GM21381 (cell line): ENCODE measurements at regions not wholly inside any gene's neighbourhood (a gene's known extent, or its start where the extent isn't known, plus 50 kb on each side); places are given as distances from the start of the nearest gene placed in this dataset.

Experiments used
- ATAC-seq: cut with Tn5 transposase; IDR thresholded peaks from one replicate; pipeline ENCODE4 v1.9.1; 2021; ENCODE audit warnings: mild to moderate bottlenecking, moderate library complexity; ENCODE audit not compliant: unreplicated experiment

- ATAC-seq = no peak
Observed at GRCh38 chr4:187215438-187215837, 491.8 kb upstream of the FAT1 start.

GRCh38 chr4:187218705-187219245 lies 495.1 kb upstream of the FAT1 start:
- no peak for ATAC-seq

GRCh38 chr4:187224560-187224959 lies 500.9 kb upstream of the FAT1 start:
- ATAC-seq = no peak

GRCh38 chr4:187227907-187228704 lies 504.4 kb upstream of the FAT1 start:
- ATAC-seq = no peak

- no peak for ATAC-seq
Observed at GRCh38 chr4:187232196-187232595, 508.5 kb upstream of the FAT1 start.

GRCh38 chr4:187232796-187233195 lies 509.1 kb upstream of the FAT1 start:
- no peak for ATAC-seq

- no peak for ATAC-seq
Observed at GRCh38 chr4:187235456-187236170, 512.0 kb upstream of the FAT1 start.

- no peak for ATAC-seq
Observed at GRCh38 chr4:187236209-187236890, 512.7 kb upstream of the FAT1 start.

- ATAC-seq = no peak
Observed at GRCh38 chr4:187238646-187239045, 515.0 kb upstream of the FAT1 start.

- ATAC-seq = no peak
Observed at GRCh38 chr4:187251896-187252295, 528.2 kb upstream of the FAT1 start.

- ATAC-seq = no peak
Observed at GRCh38 chr4:187256897-187257296, 533.2 kb upstream of the FAT1 start.

GRCh38 chr4:187258651-187259401 lies 535.2 kb upstream of the FAT1 start:
- ATAC-seq = no peak

GRCh38 chr4:187268940-187269339 lies 545.3 kb upstream of the FAT1 start:
- ATAC-seq = no peak

- no peak for ATAC-seq
Observed at GRCh38 chr4:187270154-187270553, 546.5 kb upstream of the FAT1 start.

- no peak for ATAC-seq
Observed at GRCh38 chr4:187271848-187272247, 548.2 kb upstream of the FAT1 start.

GRCh38 chr4:187274153-187274552 lies 550.5 kb upstream of the FAT1 start:
- ATAC-seq = no peak

GRCh38 chr4:187276736-187277408 lies 553.2 kb upstream of the FAT1 start:
- no peak for ATAC-seq

- ATAC-seq = no peak
Observed at GRCh38 chr4:187283201-187283955, 559.7 kb upstream of the FAT1 start.

- no peak for ATAC-seq
Observed at GRCh38 chr4:187286525-187286924, 562.9 kb upstream of the FAT1 start.

GRCh38 chr4:187289371-187289770 lies 565.7 kb upstream of the FAT1 start:
- no peak for ATAC-seq
